Thoracic aorta (tissue), 2 donors: ENCODE measurements at regions not wholly inside any gene's neighbourhood (a gene's known extent, or its start where the extent isn't known, plus 50 kb on each side); places are given as distances from the start of the nearest gene placed in this dataset.

ENCODE experiments used
- ATAC-seq: fragments of 150-250 bp; one replicate; pipeline ENCODE4 v1.8.0; 2017; ENCODE audit warnings: low read depth; ENCODE audit not compliant: insufficient number of reproducible peaks, low FRiP score
- DNase-seq: peaks from one replicate; pipeline ENCODE4 v3.0.0-alpha.2; 2020; ENCODE audit warnings: low spot score
- H3K27ac ChIP-seq, 2 donors: fragments of 200-600 bp; sonication (generic); 1 replicate in 1 of 2; 2 replicates in 1 of 2; pipeline ENCODE4 v1.5.1; 2016; ENCODE audit warnings: mild to moderate bottlenecking in 2 of 2, moderate library complexity in 2 of 2
- H3K27me3 ChIP-seq: fragments of 200-600 bp; sonication (generic); replicated peaks from 2 replicates; pipeline ENCODE4 v1.6.0; 2016; ENCODE audit warnings: mild to moderate bottlenecking; ENCODE audit not compliant: insufficient read depth
- H3K36me3 ChIP-seq: fragments of 200-600 bp; sonication (generic); one replicate; pipeline ENCODE4 v1.5.1; 2016
- H3K4me1 ChIP-seq, 2 donors: fragments of 200-600 bp; sonication (generic); 1 replicate in 1 of 2; 2 replicates in 1 of 2; pipeline versions ENCODE4 v1.5.1 to v1.6.0; 2016; ENCODE audit warnings: low read depth in 2 of 2, mild to moderate bottlenecking in 1 of 2; ENCODE audit not compliant: control insufficient read depth in 1 of 2
- H3K4me3 ChIP-seq: fragments of 200-600 bp; sonication (generic); 2 replicates; pipeline ENCODE4 v1.5.1; 2016; ENCODE audit warnings: mild to moderate bottlenecking
- H3K9me3 ChIP-seq: fragments of 200-600 bp; sonication (generic); 2 replicates; pipeline ENCODE4 v1.5.1; 2016
- TF ChIP-seq, protein P1 (sequence below): fragments of 200-600 bp; sonication (generic); IDR thresholded peaks from one replicate; pipeline ENCODE4 v1.5.1; 2019; ENCODE audit warnings: antibody characterized with exemption

DNA sequence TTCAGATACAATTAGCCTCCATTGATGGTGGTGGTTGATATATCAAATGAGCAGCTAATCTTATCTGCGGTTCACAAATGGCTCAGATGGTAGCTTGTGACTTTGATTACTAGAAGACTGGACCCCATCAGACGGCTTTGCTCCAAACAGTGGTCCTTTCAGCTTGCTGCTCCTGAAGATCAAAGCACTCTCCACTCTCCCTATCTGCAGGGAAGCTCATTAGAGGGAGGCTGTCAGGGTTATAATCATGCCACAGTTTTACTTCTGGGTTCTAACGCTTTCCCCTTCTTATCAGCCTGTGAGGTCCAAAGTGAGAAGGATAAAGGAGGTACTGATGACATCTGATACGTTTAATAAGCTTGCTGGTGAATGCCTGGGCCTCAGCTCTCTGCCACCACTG is 247.1 kb upstream of the NT5C1B start:
- Histone ChIP-seq H3K27ac (no peak overlapping the region), H3K4me3 (no peak overlapping the region), H3K4me1 (peaks cover 11 to 28% of the 10 kb centered on the region in 2 donors), H3K36me3 (no peaks in the 10 kb centered on the region), H3K9me3 (no peaks in the 10 kb centered on the region), H3K27me3 (no peaks in the 10 kb centered on the region)
- TF ChIP-seq, protein P1, sequence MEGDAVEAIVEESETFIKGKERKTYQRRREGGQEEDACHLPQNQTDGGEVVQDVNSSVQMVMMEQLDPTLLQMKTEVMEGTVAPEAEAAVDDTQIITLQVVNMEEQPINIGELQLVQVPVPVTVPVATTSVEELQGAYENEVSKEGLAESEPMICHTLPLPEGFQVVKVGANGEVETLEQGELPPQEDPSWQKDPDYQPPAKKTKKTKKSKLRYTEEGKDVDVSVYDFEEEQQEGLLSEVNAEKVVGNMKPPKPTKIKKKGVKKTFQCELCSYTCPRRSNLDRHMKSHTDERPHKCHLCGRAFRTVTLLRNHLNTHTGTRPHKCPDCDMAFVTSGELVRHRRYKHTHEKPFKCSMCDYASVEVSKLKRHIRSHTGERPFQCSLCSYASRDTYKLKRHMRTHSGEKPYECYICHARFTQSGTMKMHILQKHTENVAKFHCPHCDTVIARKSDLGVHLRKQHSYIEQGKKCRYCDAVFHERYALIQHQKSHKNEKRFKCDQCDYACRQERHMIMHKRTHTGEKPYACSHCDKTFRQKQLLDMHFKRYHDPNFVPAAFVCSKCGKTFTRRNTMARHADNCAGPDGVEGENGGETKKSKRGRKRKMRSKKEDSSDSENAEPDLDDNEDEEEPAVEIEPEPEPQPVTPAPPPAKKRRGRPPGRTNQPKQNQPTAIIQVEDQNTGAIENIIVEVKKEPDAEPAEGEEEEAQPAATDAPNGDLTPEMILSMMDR, result no peak
- no peak for DNase-seq
- no peak for ATAC-seq

DNA sequence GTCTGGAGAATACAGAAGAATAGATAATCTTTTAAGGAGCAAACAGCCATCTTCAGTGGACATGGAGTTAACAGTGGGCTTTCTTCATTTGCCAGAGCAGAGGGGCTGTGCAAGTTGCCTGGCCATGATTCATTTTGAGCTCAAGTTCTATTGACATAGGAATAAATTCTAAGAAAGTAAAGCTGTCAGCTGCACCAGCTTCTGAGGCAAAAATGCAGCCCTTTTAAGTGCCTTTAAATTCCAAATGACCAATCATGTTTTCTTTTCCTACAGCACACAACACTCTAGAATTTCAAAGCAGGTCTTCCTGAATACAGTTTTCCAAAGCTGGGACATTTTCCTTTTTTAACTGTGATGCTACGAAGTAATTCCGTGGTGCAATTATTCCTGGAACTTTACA is 246.4 kb upstream of the NT5C1B start:
- Histone ChIP-seq H3K4me3 (no peak overlapping the region), H3K4me1 (peaks cover 13 to 35% of the 10 kb centered on the region in 2 donors), H3K27ac (no peak overlapping the region), H3K36me3 (no peaks in the 10 kb centered on the region), H3K27me3 (no peaks in the 10 kb centered on the region), H3K9me3 (no peaks in the 10 kb centered on the region)
- no peak for ATAC-seq
- TF ChIP-seq, protein P1, result no peak
- DNase-seq, result no peak

DNA sequence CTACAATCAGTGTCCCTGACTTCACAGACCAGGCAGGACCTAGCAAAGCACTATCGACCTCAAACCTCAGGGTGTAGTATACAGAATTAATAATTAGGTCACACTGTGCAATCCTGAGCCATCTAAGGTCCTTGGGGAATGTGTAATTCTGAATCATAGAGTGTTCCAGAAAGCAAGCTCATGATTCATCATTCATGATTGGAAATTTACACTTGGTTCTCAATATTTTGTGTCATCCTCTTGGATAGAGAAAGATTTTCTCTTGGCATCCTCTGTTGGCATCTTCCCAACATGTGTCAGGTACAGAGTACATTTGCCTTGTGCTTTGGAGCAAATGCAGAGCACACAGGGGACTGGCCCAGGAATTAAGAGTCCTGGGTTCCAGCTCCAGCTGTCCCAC is 245.0 kb upstream of the NT5C1B start:
- Histone ChIP-seq H3K27ac (no peak overlapping the region), H3K4me1 (peaks cover 20 to 49% of the 10 kb centered on the region in 2 donors), H3K9me3 (no peaks in the 10 kb centered on the region), H3K36me3 (no peaks in the 10 kb centered on the region), H3K27me3 (no peaks in the 10 kb centered on the region), H3K4me3 (no peak overlapping the region)
- no peak for DNase-seq
- peak; percentile 31 for ATAC-seq
- TF ChIP-seq, protein P1, result no peak

DNA sequence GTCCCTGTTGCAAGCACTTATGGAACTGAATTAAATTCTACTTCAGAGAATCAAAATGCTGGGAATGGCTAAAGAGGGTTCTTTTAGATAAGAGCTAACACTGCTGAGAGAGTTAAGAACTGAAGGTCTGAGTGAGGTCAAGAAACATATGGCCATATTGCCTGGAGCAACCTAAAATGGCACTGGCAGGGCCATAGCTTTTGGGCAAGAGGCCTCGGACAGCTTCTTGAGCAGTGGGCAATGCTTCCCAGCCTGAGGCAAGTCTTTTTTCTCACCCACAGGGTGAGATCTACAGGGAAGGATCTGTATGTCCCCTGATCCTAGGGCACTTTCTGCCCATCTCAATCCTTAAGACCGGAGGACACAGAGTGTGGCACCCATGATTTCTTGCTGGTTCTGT is 244.6 kb upstream of the NT5C1B start:
- no peak overlapping the region for H3K4me3 ChIP-seq
- no peaks in the 10 kb centered on the region for H3K27me3 ChIP-seq
- no peak for ATAC-seq
- TF ChIP-seq, protein P1, result no peak
- H3K36me3 ChIP-seq, result no peaks in the 10 kb centered on the region
- DNase-seq, result no peak
- H3K4me1 ChIP-seq, result peaks cover 23 to 53% of the 10 kb centered on the region in 2 donors
- H3K9me3 ChIP-seq, result no peaks in the 10 kb centered on the region
- H3K27ac ChIP-seq, result no peak overlapping the region

DNA sequence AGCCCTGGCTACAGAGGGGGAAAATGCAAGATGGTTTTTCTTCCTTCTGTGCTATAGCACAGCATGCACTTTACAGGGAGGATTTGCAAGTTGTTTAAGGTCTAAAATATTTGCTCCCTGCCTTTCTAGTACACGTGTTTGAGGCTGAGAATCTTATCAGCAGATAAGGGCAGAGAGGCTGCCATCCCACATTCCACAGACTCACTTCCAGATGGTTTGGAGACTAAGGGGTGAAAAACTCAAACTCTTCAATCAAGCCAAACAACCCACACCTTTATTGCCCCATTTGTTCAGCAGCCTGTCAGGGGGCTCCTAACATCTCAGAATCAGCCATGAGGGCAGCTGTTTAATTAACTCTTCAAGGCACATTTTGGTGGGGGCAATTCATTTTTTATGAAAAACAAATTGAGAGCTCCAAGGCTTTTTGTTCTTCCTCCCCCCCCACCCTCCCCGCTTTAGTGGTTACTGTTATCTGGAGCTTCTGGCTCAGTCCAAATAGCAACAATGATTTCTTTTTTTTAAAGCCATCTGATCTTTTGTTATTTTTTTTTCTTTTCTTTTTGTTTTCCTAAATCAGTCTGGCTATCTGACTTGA is 242.6 kb upstream of the NT5C1B start:
- ATAC-seq, result no peak

More for the DNA sequence above, 242.6 kb upstream of the NT5C1B start:
- H3K36me3 ChIP-seq, result no peaks in the 10 kb centered on the region
- H3K4me3 ChIP-seq, result no peak overlapping the region
- H3K4me1 ChIP-seq, result peaks cover 23 to 56% of the 10 kb centered on the region in 2 donors
- no peaks in the 10 kb centered on the region for H3K9me3 ChIP-seq
- no peaks in the 10 kb centered on the region for H3K27me3 ChIP-seq
- TF ChIP-seq, protein P1, result no peak
- peak overlapping the region in 1 of 2 donors; percentile 4 for H3K27ac ChIP-seq
- no peak for DNase-seq
